K562 (cell line): ENCODE measurements at regions not wholly inside any gene's neighbourhood (a gene's known extent, or its start where the extent isn't known, plus 50 kb on each side); places are given as distances from the start of the nearest gene placed in this dataset.
A peak's percentile ranks its signal among the peaks of the same experiment; 100 is the strongest.

Experiments used
- ATAC-seq: fragments of 200-7000 bp; cut with Tn5 transposase; 3 replicates; pipeline ENCODE4 v1.9.1; 2020; ENCODE audit warnings: moderate library complexity
- BruUV-seq: library from RNA; stranded (reverse); fragments of 400-500 nt; replicated peaks from 2 replicates; lab custom pipeline; 2021; lab: Mats Ljungman, UMichigan
- CTCF ChIA-PET: fragments of 300-600 bp; formaldehyde crosslinking; extraction: SDS; loops from one replicate; lab custom pipeline; 2021; ENCODE audit warnings: low intra/inter-chr PET ratio; lab: Yijun Ruan, JAX
- POLR2A ChIA-PET: fragments of 300-600, 350-650 bp; sonication (Branson Sonifier 250); formaldehyde crosslinking; extraction: SDS; loops from one replicate; lab custom pipeline; 2021; ENCODE audit warnings: antibody characterized with exemption, inconsistent platforms; lab: Yijun Ruan, JAX
- DNase-seq, 4 experiments: peaks; one replicate each; pipeline versions ENCODE4 v3.0.0 to v3.0.0-alpha.2; 2011 to 2018; ENCODE audit warnings: low spot score in 3 of 4, mixed read lengths in 3 of 4; ENCODE audit errors: extremely low read depth in 1 of 4
- FAIRE-seq: peaks from 2 replicates; lab custom pipeline; 2011; peaks lifted over from hg19 to GRCh38; lab: Jason Lieb, UNC
- H2AFZ ChIP-seq: 2 replicates; pipeline ENCODE4 v1.6.0; 2011; ENCODE audit warnings: low read depth, low read length, control low read depth, inconsistent platforms
- H3K27ac ChIP-seq: fragments of 200-600 bp; 3 replicates; pipeline ENCODE4 v1.8.0; 2011; ENCODE audit warnings: low read depth, mild to moderate bottlenecking, control low read depth, inconsistent platforms, low read length, moderate library complexity, mixed read lengths; ENCODE audit errors: extremely low read depth
- H3K27me3 ChIP-seq, 2 experiments: fragments of 300-600 bp in 1 of 2; 2 replicates in 1 of 2; 3 replicates in 1 of 2; pipeline versions ENCODE4 v1.6.0 to v1.8.0; 2011; ENCODE audit warnings: inconsistent platforms in 2 of 2, low read length in 2 of 2, mild to moderate bottlenecking in 1 of 2, mixed read lengths in 1 of 2, moderate library complexity in 1 of 2; ENCODE audit not compliant: control insufficient read depth in 2 of 2, insufficient read depth in 2 of 2
- H3K36me3 ChIP-seq: fragments of 300-600 bp; 3 replicates; pipeline ENCODE4 v1.8.0; 2011; ENCODE audit warnings: mild to moderate bottlenecking, low read length, inconsistent platforms; ENCODE audit not compliant: control insufficient read depth, insufficient read depth
- H3K4me1 ChIP-seq, 2 experiments: fragments of 200-600 bp in 1 of 2; replicated peaks in 1 of 2; 2 replicates in 1 of 2; 3 replicates in 1 of 2; pipeline versions ENCODE4 v1.5.1 to v1.8.0; 2011; ENCODE audit warnings: inconsistent platforms in 2 of 2, low read length in 2 of 2, mild to moderate bottlenecking in 1 of 2, mixed read lengths in 1 of 2, moderate library complexity in 1 of 2; ENCODE audit not compliant: control insufficient read depth in 2 of 2, insufficient read depth in 2 of 2
- H3K4me2 ChIP-seq: 2 replicates; pipeline ENCODE4 v1.6.1; 2011; ENCODE audit warnings: low read length, control low read depth, inconsistent platforms, mixed read lengths; ENCODE audit not compliant: insufficient read depth
- H3K4me3 ChIP-seq: fragments of 200-600 bp; sonication (generic), shearing (Covaris generic); 2 replicates; pipeline ENCODE4 v1.5.1; 2016; ENCODE audit warnings: control low read depth, inconsistent platforms
- H3K79me2 ChIP-seq: fragments of 200-600 bp; 3 replicates; pipeline ENCODE4 v1.8.0; 2011; ENCODE audit warnings: low read length, inconsistent platforms; ENCODE audit not compliant: control insufficient read depth, insufficient read depth
- H3K9ac ChIP-seq, 2 experiments: 2 replicates each; pipeline versions ENCODE4 v1.6.0 to v1.6.1; 2011; ENCODE audit warnings: low read depth in 2 of 2, low read length in 2 of 2, control low read depth in 1 of 2, inconsistent platforms in 1 of 2, mild to moderate bottlenecking in 1 of 2, mixed read lengths in 1 of 2; ENCODE audit not compliant: insufficient read depth in 1 of 2
- H3K9me1 ChIP-seq: one replicate; pipeline ENCODE4 v1.6.0; 2011; ENCODE audit warnings: inconsistent platforms, mild to moderate bottlenecking, low read length, moderate library complexity; ENCODE audit not compliant: control insufficient read depth, insufficient read depth
- H3K9me3 ChIP-seq: replicated peaks from 2 replicates; pipeline ENCODE4 v1.5.1; 2011; ENCODE audit warnings: low read depth, low read length, inconsistent platforms; ENCODE audit not compliant: control insufficient read depth, insufficient read depth
- H4K20me1 ChIP-seq: replicated peaks from 2 replicates; pipeline ENCODE4 v1.6.1; 2011; ENCODE audit warnings: low read length, inconsistent platforms, mixed read lengths; ENCODE audit not compliant: control insufficient read depth, insufficient read depth
- ATF3 ChIP-seq, 2 experiments: fragments of 450-650 bp in 1 of 2; sonication (generic) in 1 of 2; formaldehyde crosslinking in 1 of 2; IDR thresholded peaks in 1 of 2; conservative IDR thresholded peaks in 1 of 2; 2 replicates each; pipeline versions ENCODE4 v1.6.1 to v1.8.1; 2016 to 2023; ENCODE audit warnings: mild to moderate bottlenecking in 2 of 2, moderate library complexity in 2 of 2, inconsistent platforms in 1 of 2, missing genetic modification reagents in 1 of 2
- EGR1 ChIP-seq: fragments of 450-650 bp; conservative IDR thresholded peaks from 2 replicates; pipeline ENCODE4 v1.6.1; 2017; ENCODE audit warnings: mild to moderate bottlenecking
- FOXM1 ChIP-seq, 2 experiments: fragments of 450-650 bp in 1 of 2; sonication (generic) in 1 of 2; formaldehyde crosslinking in 1 of 2; IDR thresholded peaks; 2 replicates each; pipeline versions ENCODE4 v1.6.1 to v1.9.0; 2017 to 2022; ENCODE audit warnings: low read depth in 2 of 2, mild to moderate bottlenecking in 2 of 2, missing genetic modification reagents in 1 of 2, moderate library complexity in 1 of 2
- HDAC8 ChIP-seq: fragments of 450-650 bp; IDR thresholded peaks from 2 replicates; pipeline ENCODE4 v1.6.1; 2016; ENCODE audit warnings: mild to moderate bottlenecking, missing genetic modification characterization, moderate library complexity, missing compliant biosample characterization
- HMG20B ChIP-seq: fragments of 250-450 bp; sonication (Bioruptor Pico); IDR thresholded peaks from 2 replicates; pipeline ENCODE4 v1.5.0; 2021; ENCODE audit warnings: mild to moderate bottlenecking
- HNRNPL ChIP-seq: fragments of 200-400 bp; formaldehyde crosslinking; IDR thresholded peaks from 2 replicates; pipeline ENCODE4 v1.6.1; 2017; ENCODE audit warnings: low read depth, mild to moderate bottlenecking, low read length
- NR2F6 ChIP-seq: fragments of 450-650 bp; formaldehyde crosslinking; IDR thresholded peaks from 2 replicates; pipeline ENCODE4 v1.4.0; 2020; ENCODE audit warnings: mild to moderate bottlenecking
- TRIM24 ChIP-seq, 2 experiments: fragments of 450-650 bp; IDR thresholded peaks; 2 replicates each; pipeline ENCODE4 v1.6.1; 2016
- TRIM28 ChIP-seq: fragments of 450-650 bp; IDR thresholded peaks from 2 replicates; pipeline ENCODE4 v1.6.1; 2017
- ZNF280A ChIP-seq: fragments of 450-650 bp; IDR thresholded peaks from 2 replicates; pipeline ENCODE4 v1.6.1; 2018; ENCODE audit warnings: mild to moderate bottlenecking, low read depth; ENCODE audit not compliant: partially characterized antibody
- ZNF395 ChIP-seq: fragments of 200-800 bp; sonication (Bioruptor generic); IDR thresholded peaks from 2 replicates; pipeline ENCODE4 v1.6.1; 2017; ENCODE audit warnings: missing genetic modification characterization, missing compliant biosample characterization
- ZNF507 ChIP-seq: conservative IDR thresholded peaks from 2 replicates; pipeline ENCODE4 v1.6.1; 2017; ENCODE audit warnings: missing genetic modification characterization, missing compliant biosample characterization
- WGBS: fragments of 100-300 bp; shearing (Covaris generic); methylation state at CpG from one replicate; pipeline ENCODE4 v1.1.6; 2016; ENCODE audit warnings: low coverage, mixed read lengths; ENCODE audit not compliant: insufficient coverage; ENCODE audit errors: missing lambda C conversion rate; 5-methylcytosine and 5-hydroxymethylcytosine counted together
- in situ Hi-C: fragments of 300-500 bp; cut with MboI; formaldehyde crosslinking; loops from 4 replicates; pipeline ENCODE4 v1.15.0; 2018; ENCODE audit warnings: inconsistent platforms, mixed read lengths
- intact Hi-C: fragments of 100-400 bp; cut with micrococcal nuclease; formaldehyde crosslinking; loops from 2 replicates; pipeline ENCODE4 v1.14.2; 2022

- H3K9ac ChIP-seq = no peak overlapping the region
- ChIA-PET POLR2A (no interaction called here), CTCF (no interaction called here)
- intact Hi-C loops = loop anchor here (10.0 kb wide), 1 partner anchor 107 kb away; no protein-coding TSS in a partner anchor
- no peak for DNase-seq
- 25% methylated on average over 1 of the region's 1 CpG for WGBS
- no peaks in the 10 kb centered on the region for H3K27me3 ChIP-seq
- in situ Hi-C loops = no loop called here
- no peak overlapping the region for H2AFZ ChIP-seq
- TF ChIP-seq EGR1 (no peak), ATF3 (IDR thresholded peaks at IDR 0.05) (peak; percentile 22; the same call in 1 of the 2 replicates), ATF3 (CRISPR knock-in tag; conservative IDR thresholded peaks at IDR 0.05) (no peak), HNRNPL (no peak)
- H3K4me3 ChIP-seq = no peak overlapping the region
- no TSS peak for BruUV-seq
- H3K79me2 ChIP-seq = no peaks in the 10 kb centered on the region
- H3K9me1 ChIP-seq = no peaks in the 10 kb centered on the region
- H3K9me3 ChIP-seq = peaks cover 14% of the 10 kb centered on the region
- H3K4me2 ChIP-seq = no peak overlapping the region
- no peaks in the 10 kb centered on the region for H3K36me3 ChIP-seq
- ATAC-seq = no peak
- no peak overlapping the region for H3K27ac ChIP-seq
- no peaks in the 10 kb centered on the region for H4K20me1 ChIP-seq
- peaks cover 0 to 21% of the 10 kb centered on the region in 2 experiments; a peak in 4 of 5 replicates for H3K4me1 ChIP-seq
- FAIRE-seq = no peak
These were observed 113.7 kb upstream of the PARD3B start for GRCh38 chr2:204431529-204431928.

- H3K27ac ChIP-seq = no peak overlapping the region
- no peak overlapping the region for H3K9ac ChIP-seq
- ChIA-PET POLR2A (interaction anchor here (1.0 kb wide), 1 partner anchor 13 kb away, joined by 3 read pairs; no protein-coding TSS in a partner anchor), CTCF (no interaction called here)
- peaks cover 14% of the 10 kb centered on the region for H3K9me3 ChIP-seq
- in situ Hi-C loops = no loop called here
- FAIRE-seq = no peak
- ATAC-seq = no peak
- no peaks in the 10 kb centered on the region for H4K20me1 ChIP-seq
- H3K36me3 ChIP-seq = no peaks in the 10 kb centered on the region
- intact Hi-C loops = loop anchor here (10.0 kb wide), 1 partner anchor 107 kb away; no protein-coding TSS in a partner anchor
- H3K4me3 ChIP-seq = no peak overlapping the region
- whole genome bisulfite sequencing = 71% methylated on average over 6 of the region's 6 CpGs
- H3K79me2 ChIP-seq = no peaks in the 10 kb centered on the region
- DNase-seq = no peak
- no peak overlapping the region for H2AFZ ChIP-seq
- BruUV-seq = no TSS peak
- H3K4me2 ChIP-seq = no peak overlapping the region
- no peaks in the 10 kb centered on the region for H3K9me1 ChIP-seq
- H3K4me1 ChIP-seq = peaks cover 0 to 21% of the 10 kb centered on the region in 2 experiments; a peak in 4 of 5 replicates
- H3K27me3 ChIP-seq = no peaks in the 10 kb centered on the region
- TF ChIP-seq TRIM28 (peak; percentile 36; the same call in 1 of the 2 replicates), ZNF507 (tag) (0 out of 2 replicates have a peak, but pooled peaks have one; percentile 32), ZNF280A (peak; percentile 68), NR2F6 (CRISPR knock-in tag) (no peak), HDAC8 (no peak), HMG20B (CRISPR knock-in tag) (no peak), TRIM24 (IDR thresholded peaks at IDR 0.05) (peak in 1 of 2 experiments; percentile 43; a peak in 1 of 4 replicates), ZNF395 (CRISPR knock-in tag) (no peak), FOXM1 (IDR thresholded peaks at IDR 0.05; ENCODE audit: low read depth) (no peak), FOXM1 (CRISPR knock-in tag; IDR thresholded peaks at IDR 0.05; ENCODE audit: low read depth) (no peak), HNRNPL (no peak)
These were observed 113.1 kb upstream of the PARD3B start for GRCh38 chr2:204432196-204432595.
